ENCODE measurements at regions not wholly inside any gene's neighbourhood (a gene's known extent, or its start where the extent isn't known, plus 50 kb on each side); places are given as distances from the start of the nearest gene placed in this dataset.
"Not testable (repeated sequence)": the region's sequence is repeated elsewhere in the genome, so short reads cannot be mapped to it uniquely, and the experiment has no call there.

- no peak for DNase-seq
Observed at GRCh38 chr1:164333387-164333786, 225.6 kb upstream of the PBX1 start.

DNA sequence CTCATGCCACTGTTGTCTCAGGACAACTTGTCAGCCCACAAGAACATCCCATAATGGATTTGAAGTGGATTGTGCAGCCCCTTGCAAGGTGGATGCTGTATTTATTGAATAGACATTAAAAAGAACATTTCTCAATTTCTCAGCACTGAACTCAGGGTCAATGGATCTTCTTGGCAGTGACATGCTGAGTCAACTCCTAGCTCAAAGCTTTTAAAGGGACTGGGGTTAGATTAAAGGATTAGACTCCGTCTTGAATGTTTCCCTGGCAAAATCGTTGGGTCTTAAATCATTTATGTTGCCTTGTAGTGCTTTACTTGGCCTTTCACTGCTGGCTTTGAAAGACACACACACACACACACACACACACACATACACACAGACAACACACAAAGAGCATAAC, 221.6 kb upstream of the PBX1 start:
- no peak for DNase-seq

GRCh38 chr1:164337885-164338284, 221.1 kb upstream of the PBX1 start:
- DNase-seq = no peak

DNA sequence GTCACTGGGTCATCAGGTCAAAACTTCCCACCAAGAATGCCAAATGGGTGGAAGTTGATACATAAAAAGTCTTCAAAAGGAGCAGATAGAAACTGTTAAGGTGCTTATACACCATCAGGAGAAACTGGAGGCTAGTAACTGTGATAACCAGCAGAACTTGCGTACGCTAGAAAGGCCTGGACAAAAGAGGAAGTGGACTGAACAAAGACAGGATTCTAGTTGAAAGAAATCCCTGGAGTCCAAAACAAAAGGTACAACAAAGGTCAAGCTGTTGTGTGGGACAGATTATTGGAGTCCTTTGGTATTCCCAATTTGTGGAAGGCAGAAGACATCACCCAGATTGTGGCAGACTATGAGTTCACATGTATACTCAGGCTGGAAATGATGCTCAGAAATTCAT, 215.8 kb upstream of the PBX1 start:
- DNase-seq = no peak

- no peak for DNase-seq
Observed at GRCh38 chr1:164347980-164348379, 211.0 kb upstream of the PBX1 start.

GRCh38 chr1:164356511-164356910, 202.5 kb upstream of the PBX1 start:
- DNase-seq = no peak

DNA sequence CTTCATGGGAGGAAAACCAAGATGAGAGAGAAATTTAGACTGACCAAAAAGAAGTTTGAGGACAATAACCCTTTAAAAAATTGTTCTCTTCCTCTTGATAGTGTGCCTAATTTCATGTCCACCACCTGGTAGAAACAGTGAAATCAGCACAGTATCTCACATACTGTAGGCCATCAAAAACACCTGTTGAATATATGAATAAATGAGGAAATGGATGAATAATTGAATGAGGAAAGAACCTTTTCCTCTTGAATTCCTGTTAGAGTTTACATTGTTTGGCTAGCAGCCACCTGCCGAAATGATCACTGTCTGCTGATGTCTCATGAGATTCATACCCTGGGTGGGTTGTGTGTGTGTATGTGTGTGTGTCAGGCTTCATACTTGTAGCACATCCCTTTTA, 198.7 kb upstream of the PBX1 start:
- no peak for DNase-seq

GRCh38 chr1:164361927-164362326, 197.1 kb upstream of the PBX1 start:
- DNase-seq = no peak

GRCh38 chr1:164363980-164364379, 195.0 kb upstream of the PBX1 start:
- no peak for DNase-seq

DNA sequence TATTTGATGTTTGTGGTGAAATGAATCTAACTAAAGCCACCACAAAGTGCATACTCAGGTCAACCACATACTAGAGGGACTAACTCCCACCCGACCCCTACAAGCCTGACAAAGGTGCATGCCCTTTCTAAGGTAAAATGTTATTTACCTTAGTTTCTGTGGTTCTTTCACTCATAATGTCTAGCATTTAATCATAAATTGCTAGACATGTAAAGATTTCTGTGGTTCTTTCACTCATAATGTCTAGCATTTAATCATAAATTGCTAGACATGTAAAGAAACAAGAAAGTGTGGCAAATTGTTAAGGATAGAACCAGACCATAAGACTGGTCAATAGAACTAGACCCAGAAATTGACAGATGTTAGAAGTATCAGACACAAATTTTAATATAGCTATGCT, 193.0 kb upstream of the PBX1 start:
- DNase-seq = no peak

- DNase-seq = no peak
Observed at GRCh38 chr1:164369698-164370365, 189.2 kb upstream of the PBX1 start.

- DNase-seq = no peak
Observed at GRCh38 chr1:164380893-164381292, 178.1 kb upstream of the PBX1 start.

- no peak for DNase-seq
Observed at GRCh38 chr1:164382384-164382783, 176.6 kb upstream of the PBX1 start.

GRCh38 chr1:164384262-164384661, 174.7 kb upstream of the PBX1 start:
- DNase-seq = no peak

DNA sequence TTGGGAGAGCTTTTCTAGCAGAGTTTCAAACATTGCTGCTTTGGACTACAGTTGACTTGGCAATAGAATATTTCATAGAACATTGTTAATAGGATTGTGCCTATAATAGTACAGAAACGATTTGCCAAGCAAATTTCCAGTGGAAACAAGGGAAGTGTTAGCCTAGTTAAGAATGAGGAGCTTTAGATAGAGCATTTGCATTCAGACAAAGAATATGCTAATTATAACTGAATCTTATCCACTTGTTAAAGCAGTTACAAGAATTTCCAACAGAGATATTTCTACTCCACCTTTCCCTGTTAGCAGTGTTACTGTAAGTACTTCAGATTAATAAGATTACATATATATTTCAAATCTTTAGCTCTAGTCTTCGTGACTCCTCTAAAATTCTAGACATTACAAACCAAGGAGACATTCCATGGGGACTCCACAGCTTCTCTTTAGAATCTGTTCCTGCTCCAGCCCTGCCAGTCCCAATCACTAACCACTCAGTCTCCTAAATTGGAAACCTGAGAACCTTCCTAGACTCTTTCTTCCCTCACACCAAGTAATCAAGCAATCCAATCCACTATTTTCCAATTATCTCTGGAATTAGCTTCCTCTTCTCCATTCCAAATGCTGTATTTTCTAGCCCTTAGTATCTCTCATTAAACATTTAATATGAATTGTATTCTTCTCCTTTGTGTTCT, 141.8 kb upstream of the PBX1 start:
- no peak for DNase-seq

DNA sequence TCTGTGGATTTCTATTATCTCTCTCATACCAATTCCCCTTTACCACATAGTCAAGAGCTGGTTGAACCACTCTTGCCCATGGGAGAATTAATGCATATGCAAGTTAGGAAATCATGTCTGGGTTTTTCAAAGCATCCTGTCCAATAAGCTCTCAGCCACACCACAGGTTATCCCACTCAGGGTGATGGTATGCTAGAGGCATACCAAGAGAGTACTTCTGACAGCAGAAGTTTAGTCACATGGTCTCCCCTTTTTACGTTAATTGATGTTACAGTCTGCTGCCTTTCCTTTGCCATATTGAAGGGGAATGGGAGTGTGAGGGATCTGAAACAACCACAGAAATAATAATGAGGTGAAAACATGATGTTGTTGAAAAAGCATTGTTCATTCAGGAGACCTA, 135.8 kb upstream of the PBX1 start:
- no peak for DNase-seq

DNA sequence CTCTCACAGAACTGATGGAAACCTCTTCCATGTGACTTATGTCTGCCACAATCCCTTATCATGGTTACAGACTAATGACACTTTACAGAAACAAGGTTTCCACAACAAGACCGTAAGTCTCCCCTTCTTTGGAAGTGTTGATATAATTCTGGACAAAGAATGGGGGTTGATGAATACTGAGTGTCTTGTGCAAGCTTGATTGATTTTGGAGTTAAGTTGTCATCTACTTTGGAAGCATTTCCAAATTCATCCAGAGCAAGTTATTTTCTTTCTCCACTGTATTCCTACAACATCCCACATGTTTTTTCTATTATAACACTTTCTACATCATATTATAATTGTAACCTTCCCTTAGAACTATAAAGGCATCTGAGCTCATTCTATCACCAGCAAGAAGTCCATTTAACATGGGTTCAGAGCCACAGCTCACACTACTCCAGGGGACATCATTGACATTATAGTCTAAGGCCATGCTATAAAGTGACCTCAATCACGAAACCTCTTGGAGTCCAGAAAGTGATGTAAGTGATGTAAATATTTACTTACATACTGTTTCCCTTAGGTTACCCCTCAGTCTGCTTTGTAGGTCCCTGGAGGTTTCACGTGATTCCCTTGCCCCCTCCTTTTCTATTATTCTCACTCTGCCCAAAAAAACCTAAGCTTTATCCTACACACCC, 125.7 kb upstream of the PBX1 start:
- no peak for DNase-seq

DNA sequence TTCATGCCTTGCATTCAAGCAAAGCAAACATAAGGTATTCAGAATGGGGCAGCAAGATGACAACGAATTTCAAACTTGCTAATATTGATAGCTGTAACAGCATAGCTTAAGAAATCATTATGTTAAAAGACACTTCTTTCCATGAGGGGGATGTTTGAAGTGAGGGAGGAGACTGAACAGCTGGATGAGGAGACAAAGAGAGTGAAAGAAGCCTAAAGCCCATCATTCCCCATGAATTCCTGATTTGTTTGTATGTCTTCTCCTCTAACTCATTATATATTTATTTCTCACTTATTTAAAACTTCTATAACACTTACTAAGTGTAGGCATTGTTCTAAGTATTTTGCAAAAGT, 125.2 kb upstream of the PBX1 start:
- DNase-seq = no peak

DNA sequence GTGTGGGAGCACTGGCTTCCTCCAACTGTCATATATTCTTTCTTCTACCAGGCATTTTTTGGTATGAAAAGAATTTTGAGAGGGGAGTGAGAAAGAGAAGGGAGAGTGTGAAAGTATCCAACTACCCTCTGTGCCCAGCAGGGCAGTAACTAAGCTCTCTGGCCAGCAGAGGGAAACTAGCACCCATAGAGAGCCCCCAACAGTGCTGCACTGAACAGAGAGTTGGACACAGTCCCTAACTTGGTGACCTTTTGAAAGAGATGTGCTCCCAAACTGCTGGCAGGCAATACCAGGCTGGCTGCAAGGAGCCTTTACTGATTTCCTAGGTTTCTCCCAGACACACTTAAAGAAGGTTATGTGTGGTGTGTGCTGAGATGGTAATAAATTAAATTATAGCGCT, 118.8 kb upstream of the PBX1 start:
- no peak for DNase-seq

DNA sequence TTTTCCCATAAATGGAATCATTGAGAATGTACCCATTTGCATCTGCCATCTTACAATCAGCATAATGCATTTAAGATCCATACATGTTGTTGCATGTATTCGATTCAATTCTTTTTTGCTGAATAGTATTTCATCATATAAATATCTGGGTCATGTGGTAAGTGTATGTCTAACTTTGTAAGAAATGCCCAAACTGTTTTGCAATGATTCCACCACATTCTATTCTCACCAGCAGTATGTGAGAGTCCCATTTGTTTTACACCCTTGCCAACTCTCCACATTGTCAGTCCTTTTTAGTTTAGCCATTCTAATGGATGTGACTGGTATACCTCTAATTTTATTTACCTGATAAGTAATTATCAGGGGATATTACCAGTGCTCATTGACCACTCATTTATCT, 115.8 kb upstream of the PBX1 start:
- DNase-seq = no peak

- DNase-seq = no peak
Observed at GRCh38 chr1:164443836-164444235, 115.1 kb upstream of the PBX1 start.

- no peak for DNase-seq
Observed at GRCh38 chr1:164446020-164446419, 113.0 kb upstream of the PBX1 start.

DNA sequence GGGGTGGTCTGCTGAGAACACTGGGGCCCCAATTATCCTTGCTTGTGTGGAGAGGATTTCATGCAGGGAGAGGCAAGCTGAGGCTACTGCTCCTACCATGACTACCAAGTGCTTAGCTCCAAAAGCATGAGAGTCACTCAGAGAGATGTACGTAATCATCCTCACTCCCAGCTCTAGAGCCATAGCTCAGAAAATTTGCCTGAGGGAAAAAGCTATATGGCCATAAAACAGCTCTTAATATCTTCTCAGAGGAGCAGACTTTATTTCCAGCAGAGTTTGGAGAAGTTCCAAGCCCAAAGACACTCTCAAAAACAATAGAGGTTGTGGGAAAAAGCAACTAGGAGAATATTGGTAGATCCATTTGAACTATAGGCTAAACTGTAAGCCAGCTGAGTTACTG, 106.4 kb upstream of the PBX1 start:
- DNase-seq = no peak

GRCh38 chr1:164456272-164456671, 102.7 kb upstream of the PBX1 start:
- DNase-seq = no peak

DNA sequence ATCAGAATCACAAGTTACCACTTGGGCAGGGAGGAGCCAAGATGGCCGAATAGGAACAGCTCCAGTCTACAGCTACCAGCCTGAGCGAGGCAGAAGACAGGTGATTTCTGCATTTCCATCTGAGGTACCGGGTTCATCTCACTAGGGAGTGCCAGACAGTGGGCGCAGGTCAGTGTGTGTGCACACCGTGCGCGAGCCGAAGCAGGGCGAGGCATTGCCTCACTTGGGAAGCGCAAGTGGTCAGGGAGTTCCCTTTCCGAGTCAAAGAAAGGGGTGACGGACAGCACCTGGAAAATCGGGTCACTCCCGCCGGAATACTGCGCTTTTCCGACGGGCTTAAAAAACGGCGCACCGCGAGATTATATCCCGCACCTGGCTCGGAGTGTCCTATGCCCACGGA, 99.8 kb upstream of the PBX1 start:
- DNase-seq = not testable (repeated sequence)
